Loucy (cell line): ENCODE measurements at regions not wholly inside any gene's neighbourhood (a gene's known extent, or its start where the extent isn't known, plus 50 kb on each side); places are given as distances from the start of the nearest gene placed in this dataset.
A peak's percentile ranks its signal among the peaks of the same experiment; 100 is the strongest.

Source experiments
- H2AFZ ChIP-seq: fragments of 200-600 bp; sonication (generic); 2 replicates; pipeline ENCODE4 v1.6.0; 2016; ENCODE audit warnings: antibody characterized with exemption, mild to moderate bottlenecking, low read length, moderate library complexity
- H3F3A ChIP-seq: fragments of 200-600 bp; 2 replicates; pipeline ENCODE4 v1.6.0; 2016; ENCODE audit warnings: antibody characterized with exemption, low read depth, mild to moderate bottlenecking
- H3K27me3 ChIP-seq: fragments of 200-600 bp; sonication (generic); 2 replicates; pipeline ENCODE4 v1.6.1; 2014; ENCODE audit warnings: low read length, mild to moderate bottlenecking; ENCODE audit not compliant: insufficient read depth, poor library complexity, severe bottlenecking
- H3K36me3 ChIP-seq: fragments of 200-600 bp; sonication (generic); 2 replicates; pipeline ENCODE4 v1.6.1; 2016; ENCODE audit warnings: low read length; ENCODE audit not compliant: insufficient read depth
- H3K4me1 ChIP-seq: fragments of 200-600 bp; sonication (generic); 2 replicates; pipeline ENCODE4 v1.5.1; 2014; ENCODE audit warnings: low read length, mild to moderate bottlenecking; ENCODE audit not compliant: insufficient read depth, poor library complexity, severe bottlenecking
- H3K4me2 ChIP-seq: fragments of 200-600 bp; sonication (generic); 2 replicates; pipeline ENCODE4 v1.6.0; 2014; ENCODE audit warnings: antibody characterized with exemption, low read length, low read depth, mild to moderate bottlenecking; ENCODE audit not compliant: poor library complexity, severe bottlenecking
- H3K4me3 ChIP-seq: fragments of 200-600 bp; sonication (generic); 2 replicates; pipeline ENCODE4 v1.5.1; 2014; ENCODE audit warnings: low read length, mild to moderate bottlenecking, mixed read lengths; ENCODE audit not compliant: poor library complexity, severe bottlenecking
- H3K79me2 ChIP-seq: fragments of 200-600 bp; sonication (generic); 2 replicates; pipeline ENCODE4 v1.6.1; 2014; ENCODE audit warnings: low read length; ENCODE audit not compliant: insufficient read depth
- H3K9ac ChIP-seq: fragments of 200-600 bp; sonication (generic); 2 replicates; pipeline ENCODE4 v1.6.0; 2014; ENCODE audit warnings: mild to moderate bottlenecking, low read depth, low read length, moderate library complexity; ENCODE audit not compliant: poor library complexity, severe bottlenecking
- H3K9me2 ChIP-seq: fragments of 200-600 bp; sonication (generic); replicated peaks from 2 replicates; pipeline ENCODE4 v1.6.1; 2016; ENCODE audit warnings: low read depth, low read length, mixed read lengths
- H3K9me3 ChIP-seq: fragments of 200-600 bp; sonication (generic); 2 replicates; pipeline ENCODE4 v1.6.1; 2014; ENCODE audit warnings: mild to moderate bottlenecking, antibody characterized with exemption, low read length, low read depth; ENCODE audit not compliant: insufficient read depth
- H4K20me1 ChIP-seq: fragments of 200-600 bp; sonication (generic); 2 replicates; pipeline ENCODE4 v1.6.0; 2014; ENCODE audit warnings: antibody characterized with exemption, low read length, mild to moderate bottlenecking; ENCODE audit not compliant: insufficient read depth, poor library complexity, severe bottlenecking
- EZH2phosphoT487 ChIP-seq: fragments of 200-600 bp; IDR thresholded peaks from 2 replicates; pipeline ENCODE4 v1.6.1; 2018; ENCODE audit warnings: antibody characterized with exemption, mild to moderate bottlenecking, moderate library complexity, borderline replicate concordance
- TF ChIP-seq, protein P1 (sequence below): fragments of 200-600 bp; sonication (generic); conservative IDR thresholded peaks from 2 replicates; pipeline ENCODE4 v1.5.1; 2014; ENCODE audit warnings: mild to moderate bottlenecking, antibody characterized with exemption, low read length

DNA sequence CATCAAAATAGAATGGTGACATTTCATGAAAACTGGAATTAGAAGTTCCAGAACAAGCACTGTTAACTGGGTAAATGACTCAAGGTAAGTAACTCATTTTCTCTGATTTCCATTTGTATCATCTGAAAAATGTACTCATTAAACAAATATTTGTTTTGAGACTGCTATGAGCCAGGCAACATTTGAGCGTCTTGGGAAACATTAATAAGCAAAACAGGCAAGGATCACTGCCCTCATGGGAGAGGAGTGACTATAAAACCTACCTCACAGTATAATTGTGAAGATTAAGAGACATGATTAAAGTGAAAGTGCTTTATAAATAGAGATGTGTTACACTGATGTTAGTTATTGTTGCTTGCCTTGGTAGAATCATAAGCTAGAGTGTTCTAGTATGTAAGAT is 711.8 kb upstream of the UBE2E2 start:
- Histone ChIP-seq H3K27me3 (no peaks in the 10 kb centered on the region), H3K4me1 (peaks cover 17% of the 10 kb centered on the region), H3K9ac (no peak overlapping the region), H3K79me2 (no peaks in the 10 kb centered on the region), H3K4me3 (no peak overlapping the region), H3F3A (no peaks in the 10 kb centered on the region), H4K20me1 (no peaks in the 10 kb centered on the region), H3K36me3 (no peaks in the 10 kb centered on the region), H3K9me3 (no peaks in the 10 kb centered on the region), H3K4me2 (no peak overlapping the region), H3K9me2 (no peaks in the 10 kb centered on the region), H2AFZ (0 out of 2 replicates have a peak overlapping the region, but pooled peaks have one; percentile 23)
- TF ChIP-seq EZH2phosphoT487, result no peak
- TF ChIP-seq, protein P1, sequence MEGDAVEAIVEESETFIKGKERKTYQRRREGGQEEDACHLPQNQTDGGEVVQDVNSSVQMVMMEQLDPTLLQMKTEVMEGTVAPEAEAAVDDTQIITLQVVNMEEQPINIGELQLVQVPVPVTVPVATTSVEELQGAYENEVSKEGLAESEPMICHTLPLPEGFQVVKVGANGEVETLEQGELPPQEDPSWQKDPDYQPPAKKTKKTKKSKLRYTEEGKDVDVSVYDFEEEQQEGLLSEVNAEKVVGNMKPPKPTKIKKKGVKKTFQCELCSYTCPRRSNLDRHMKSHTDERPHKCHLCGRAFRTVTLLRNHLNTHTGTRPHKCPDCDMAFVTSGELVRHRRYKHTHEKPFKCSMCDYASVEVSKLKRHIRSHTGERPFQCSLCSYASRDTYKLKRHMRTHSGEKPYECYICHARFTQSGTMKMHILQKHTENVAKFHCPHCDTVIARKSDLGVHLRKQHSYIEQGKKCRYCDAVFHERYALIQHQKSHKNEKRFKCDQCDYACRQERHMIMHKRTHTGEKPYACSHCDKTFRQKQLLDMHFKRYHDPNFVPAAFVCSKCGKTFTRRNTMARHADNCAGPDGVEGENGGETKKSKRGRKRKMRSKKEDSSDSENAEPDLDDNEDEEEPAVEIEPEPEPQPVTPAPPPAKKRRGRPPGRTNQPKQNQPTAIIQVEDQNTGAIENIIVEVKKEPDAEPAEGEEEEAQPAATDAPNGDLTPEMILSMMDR, result no peak

DNA sequence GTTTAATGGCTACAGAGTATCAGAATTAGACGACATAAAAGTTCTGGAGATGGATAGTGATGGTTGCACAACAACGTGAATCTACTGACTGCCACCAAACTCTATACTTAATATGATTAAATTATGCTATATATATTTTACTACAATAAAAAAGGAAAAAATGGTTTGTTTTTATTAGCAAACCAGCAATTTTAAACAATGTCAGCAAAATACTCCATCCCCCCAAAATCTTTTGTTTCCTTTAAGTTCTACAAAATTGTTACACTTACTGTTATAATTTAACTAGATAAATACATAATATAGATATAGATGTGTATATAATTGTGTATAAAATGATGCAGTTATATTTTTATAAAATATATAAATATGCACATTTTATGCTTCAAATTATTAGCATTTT is 710.8 kb upstream of the UBE2E2 start:
- Histone ChIP-seq H2AFZ (no peak overlapping the region), H3K4me3 (no peak overlapping the region), H3K9ac (no peak overlapping the region), H3F3A (no peaks in the 10 kb centered on the region), H3K4me2 (no peak overlapping the region), H3K9me3 (no peaks in the 10 kb centered on the region), H3K27me3 (no peaks in the 10 kb centered on the region), H3K9me2 (no peaks in the 10 kb centered on the region), H3K79me2 (no peaks in the 10 kb centered on the region), H3K4me1 (peaks cover 17% of the 10 kb centered on the region), H4K20me1 (no peaks in the 10 kb centered on the region), H3K36me3 (no peaks in the 10 kb centered on the region)
- TF ChIP-seq EZH2phosphoT487, result no peak
- TF ChIP-seq, protein P1, result no peak

DNA sequence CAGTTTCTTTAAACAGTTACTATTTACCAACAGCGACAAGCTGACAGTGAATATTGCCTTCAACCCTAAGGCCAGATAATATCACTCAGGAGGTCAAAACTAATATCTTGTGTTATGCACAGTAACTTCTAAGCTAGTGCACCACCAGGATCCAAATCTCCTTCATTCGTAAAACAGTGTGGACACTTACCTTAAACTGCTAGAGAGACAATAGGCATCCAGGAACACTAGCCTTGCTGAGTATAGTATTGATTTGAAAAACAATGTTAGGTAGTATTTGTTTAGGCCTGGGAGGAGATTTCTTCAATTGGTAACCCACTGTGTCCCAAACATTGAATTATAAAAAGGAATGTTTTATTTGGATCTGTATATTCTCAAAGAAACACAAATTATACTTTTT is 707.9 kb upstream of the UBE2E2 start:
- Histone ChIP-seq H3K9me2 (no peaks in the 10 kb centered on the region), H3K9ac (no peak overlapping the region), H3K27me3 (no peaks in the 10 kb centered on the region), H3K79me2 (no peaks in the 10 kb centered on the region), H3K9me3 (no peaks in the 10 kb centered on the region), H4K20me1 (no peaks in the 10 kb centered on the region), H3K4me3 (no peak overlapping the region), H3K36me3 (no peaks in the 10 kb centered on the region), H2AFZ (no peak overlapping the region), H3K4me1 (peaks cover 7% of the 10 kb centered on the region), H3F3A (no peaks in the 10 kb centered on the region), H3K4me2 (no peak overlapping the region)
- TF ChIP-seq, protein P1, result no peak
- no peak for TF ChIP-seq EZH2phosphoT487
